Parathyroid adenoma (tissue), 2 donors: ENCODE measurements at regions not wholly inside any gene's neighbourhood (a gene's known extent, or its start where the extent isn't known, plus 50 kb on each side); places are given as distances from the start of the nearest gene placed in this dataset.

Experiments
- H2AFZ ChIP-seq: fragments of 300-600 bp; sonication (generic); one replicate; pipeline ENCODE4 v1.7.0; 2017; ENCODE audit warnings: antibody characterized with exemption, mild to moderate bottlenecking
- H3K27ac ChIP-seq: fragments of 300-600 bp; sonication (generic); one replicate; pipeline ENCODE4 v1.7.0; 2017
- H3K27me3 ChIP-seq: fragments of 300-600 bp; sonication (generic); one replicate; pipeline ENCODE4 v1.7.0; 2017; ENCODE audit warnings: low read length; ENCODE audit not compliant: control insufficient read depth, insufficient read depth
- H3K36me3 ChIP-seq: fragments of 300-600 bp; sonication (generic); one replicate; pipeline ENCODE4 v1.7.0; 2017; ENCODE audit warnings: low read length; ENCODE audit not compliant: control insufficient read depth, insufficient read depth
- H3K4me1 ChIP-seq: fragments of 300-600 bp; sonication (generic); one replicate; pipeline ENCODE4 v1.7.0; 2017; ENCODE audit warnings: control low read depth
- H3K4me2 ChIP-seq: fragments of 300-600 bp; sonication (generic); one replicate; pipeline ENCODE4 v1.7.0; 2017; ENCODE audit warnings: low read length
- H3K4me3 ChIP-seq: fragments of 300-600 bp; sonication (generic); one replicate; pipeline ENCODE4 v1.7.0; 2017; ENCODE audit warnings: low read depth, low read length
- H3K79me2 ChIP-seq: fragments of 300-600 bp; sonication (generic); one replicate; pipeline ENCODE4 v1.7.0; 2017; ENCODE audit warnings: control low read depth
- H3K9ac ChIP-seq: fragments of 300-600 bp; sonication (generic); one replicate; pipeline ENCODE4 v1.7.0; 2017; ENCODE audit warnings: mild to moderate bottlenecking
- H3K9me3 ChIP-seq: fragments of 300-600 bp; sonication (generic); one replicate; pipeline ENCODE4 v1.7.0; 2017; ENCODE audit warnings: low read length; ENCODE audit not compliant: control insufficient read depth
- CTCF ChIP-seq: fragments of 300-600 bp; sonication (generic); IDR thresholded peaks from one replicate; pipeline ENCODE4 v1.7.0; 2017; ENCODE audit warnings: antibody characterized with exemption, mild to moderate bottlenecking
- donor health status: primary hyperparathyroidism.

- Histone ChIP-seq H3K9ac (no peak overlapping the region), H3K36me3 (no peaks in the 10 kb centered on the region), H3K79me2 (no peaks in the 10 kb centered on the region), H2AFZ (no peak overlapping the region), H3K4me3 (no peak overlapping the region), H3K27me3 (no peaks in the 10 kb centered on the region), H3K4me1 (peaks cover 9% of the 10 kb centered on the region), H3K27ac (no peak overlapping the region), H3K9me3 (no peaks in the 10 kb centered on the region), H3K4me2 (no peak overlapping the region)
- no peak for TF ChIP-seq CTCF
These were observed 126.9 kb upstream of the FSTL4 start for GRCh38 chr5:133739181-133739780.

- no peaks in the 10 kb centered on the region for H3K79me2 ChIP-seq
- H3K4me3 ChIP-seq = no peak overlapping the region
- H3K4me1 ChIP-seq = peaks cover 9% of the 10 kb centered on the region
- no peaks in the 10 kb centered on the region for H3K27me3 ChIP-seq
- no peaks in the 10 kb centered on the region for H3K9me3 ChIP-seq
- H3K9ac ChIP-seq = no peak overlapping the region
- H2AFZ ChIP-seq = no peak overlapping the region
- no peak for TF ChIP-seq CTCF
- no peaks in the 10 kb centered on the region for H3K36me3 ChIP-seq
- H3K4me2 ChIP-seq = no peak overlapping the region
- H3K27ac ChIP-seq = no peak overlapping the region
These were observed 125.9 kb upstream of the FSTL4 start for GRCh38 chr5:133738271-133738670.

GRCh38 chr5:133736512-133736911, 124.2 kb upstream of the FSTL4 start:
- Histone ChIP-seq H3K27me3 (no peaks in the 10 kb centered on the region), H3K4me1 (peaks cover 9% of the 10 kb centered on the region), H3K79me2 (no peaks in the 10 kb centered on the region), H3K4me3 (no peak overlapping the region), H3K9ac (no peak overlapping the region), H3K27ac (no peak overlapping the region), H2AFZ (no peak overlapping the region), H3K9me3 (no peaks in the 10 kb centered on the region), H3K4me2 (no peak overlapping the region), H3K36me3 (no peaks in the 10 kb centered on the region)
- no peak for TF ChIP-seq CTCF

- Histone ChIP-seq H3K27ac (no peak overlapping the region), H3K4me3 (no peak overlapping the region), H3K36me3 (no peaks in the 10 kb centered on the region), H3K9me3 (no peaks in the 10 kb centered on the region), H2AFZ (peak overlapping the region; percentile 73), H3K27me3 (no peaks in the 10 kb centered on the region), H3K79me2 (no peaks in the 10 kb centered on the region), H3K4me1 (peaks cover 9% of the 10 kb centered on the region), H3K4me2 (no peak overlapping the region), H3K9ac (no peak overlapping the region)
- TF ChIP-seq CTCF = no peak
These were observed 123.0 kb upstream of the FSTL4 start for GRCh38 chr5:133735346-133735745.

- no peaks in the 10 kb centered on the region for H3K27me3 ChIP-seq
- H3K27ac ChIP-seq = no peak overlapping the region
- no peaks in the 10 kb centered on the region for H3K79me2 ChIP-seq
- no peak overlapping the region for H2AFZ ChIP-seq
- no peak overlapping the region for H3K4me3 ChIP-seq
- no peak for TF ChIP-seq CTCF
- peaks cover 9% of the 10 kb centered on the region for H3K4me1 ChIP-seq
- H3K9me3 ChIP-seq = no peaks in the 10 kb centered on the region
- H3K9ac ChIP-seq = no peak overlapping the region
- H3K36me3 ChIP-seq = no peaks in the 10 kb centered on the region
- H3K4me2 ChIP-seq = no peak overlapping the region
These were observed 122.6 kb upstream of the FSTL4 start for GRCh38 chr5:133734916-133735315.
